ENCODE measurements at regions not wholly inside any gene's neighbourhood (a gene's known extent, or its start where the extent isn't known, plus 50 kb on each side); places are given as distances from the start of the nearest gene placed in this dataset.

- ATAC-seq (ENCODE audit: low read depth) (no peak), DNase-seq (no peak)
- no peaks in the 10 kb centered on the region for H3K4me1 Mint-ChIP-seq
- no peak overlapping the region for H3K4me2 ChIP-seq (replicated peaks; ENCODE audit: low read depth, low read length, poor library complexity, severe bottlenecking)
- no peaks in the 10 kb centered on the region for H3K27me3 ChIP-seq (replicated peaks in 1 of 4; ENCODE audit: control extremely low read depth in 1 of 4, control insufficient read depth in 3 of 4, insufficient read depth in 4 of 4, low read length in 3 of 4)
- no peak overlapping the region for H3K4me3 ChIP-seq (ENCODE audit: control extremely low read depth in 1 of 5, extremely low read depth in 1 of 5, insufficient read depth in 1 of 5, low read depth in 2 of 5, low read length in 4 of 5)
- H3K9ac ChIP-seq (ENCODE audit: low read length), result no peak overlapping the region
- H3K9me3 Mint-ChIP-seq (ENCODE audit: insufficient read depth), result peaks cover 3% of the 10 kb centered on the region
- H3K79me2 ChIP-seq (ENCODE audit: control insufficient read depth, insufficient read depth, low read length), result no peaks in the 10 kb centered on the region
- no peaks in the 10 kb centered on the region for H4K20me1 ChIP-seq (ENCODE audit: control insufficient read depth, insufficient read depth, low read length, poor library complexity, severe bottlenecking)
- H3K9me3 ChIP-seq (ENCODE audit: control extremely low read depth in 1 of 3, control insufficient read depth in 2 of 3, insufficient read depth in 1 of 3, low read length in 2 of 3), result peaks cover 0 to 2% (median 0%) of the 10 kb centered on the region in 3 donors
- 60% methylated on average over 1 of the region's 3 CpGs for WGBS (ENCODE audit: insufficient coverage)
- intact Hi-C loops (cut with micrococcal nuclease), result no loop called here
- H3K27me3 Mint-ChIP-seq, result no peaks in the 10 kb centered on the region
- no peak overlapping the region for H3K27ac ChIP-seq (ENCODE audit: low read length in 2 of 2)
- no peaks in the 10 kb centered on the region for H3K4me1 ChIP-seq (ENCODE audit: control insufficient read depth in 2 of 2, insufficient read depth in 2 of 2, low read length in 2 of 2)
- ChIA-PET POLR2A (no interaction called here), CTCF (no interaction called here)
- H3K36me3 ChIP-seq (replicated peaks in 1 of 2; ENCODE audit: control extremely low read depth in 1 of 2, control insufficient read depth in 1 of 2, extremely low read depth in 1 of 2, insufficient read depth in 2 of 2, low read length in 1 of 2), result no peaks in the 10 kb centered on the region
- TF ChIP-seq, protein P1, sequence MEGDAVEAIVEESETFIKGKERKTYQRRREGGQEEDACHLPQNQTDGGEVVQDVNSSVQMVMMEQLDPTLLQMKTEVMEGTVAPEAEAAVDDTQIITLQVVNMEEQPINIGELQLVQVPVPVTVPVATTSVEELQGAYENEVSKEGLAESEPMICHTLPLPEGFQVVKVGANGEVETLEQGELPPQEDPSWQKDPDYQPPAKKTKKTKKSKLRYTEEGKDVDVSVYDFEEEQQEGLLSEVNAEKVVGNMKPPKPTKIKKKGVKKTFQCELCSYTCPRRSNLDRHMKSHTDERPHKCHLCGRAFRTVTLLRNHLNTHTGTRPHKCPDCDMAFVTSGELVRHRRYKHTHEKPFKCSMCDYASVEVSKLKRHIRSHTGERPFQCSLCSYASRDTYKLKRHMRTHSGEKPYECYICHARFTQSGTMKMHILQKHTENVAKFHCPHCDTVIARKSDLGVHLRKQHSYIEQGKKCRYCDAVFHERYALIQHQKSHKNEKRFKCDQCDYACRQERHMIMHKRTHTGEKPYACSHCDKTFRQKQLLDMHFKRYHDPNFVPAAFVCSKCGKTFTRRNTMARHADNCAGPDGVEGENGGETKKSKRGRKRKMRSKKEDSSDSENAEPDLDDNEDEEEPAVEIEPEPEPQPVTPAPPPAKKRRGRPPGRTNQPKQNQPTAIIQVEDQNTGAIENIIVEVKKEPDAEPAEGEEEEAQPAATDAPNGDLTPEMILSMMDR (IDR thresholded peaks at IDR 0.05), result no peak
- no peak for TF ChIP-seq EZH2 (IDR thresholded peaks at IDR 0.05; ENCODE audit: borderline replicate concordance, insufficient read depth, low read depth, low read length, poor library complexity, severe bottlenecking)
- no peak overlapping the region for H3K27ac Mint-ChIP-seq
- no peak overlapping the region for H2AFZ ChIP-seq (ENCODE audit: insufficient read depth, low read depth, low read length, poor library complexity, severe bottlenecking)
- no peak overlapping the region for H3K4me3 Mint-ChIP-seq
Measured at GRCh38 chr14:28243600-28243999, 523.0 kb upstream of the FOXG1 start.

DNA sequence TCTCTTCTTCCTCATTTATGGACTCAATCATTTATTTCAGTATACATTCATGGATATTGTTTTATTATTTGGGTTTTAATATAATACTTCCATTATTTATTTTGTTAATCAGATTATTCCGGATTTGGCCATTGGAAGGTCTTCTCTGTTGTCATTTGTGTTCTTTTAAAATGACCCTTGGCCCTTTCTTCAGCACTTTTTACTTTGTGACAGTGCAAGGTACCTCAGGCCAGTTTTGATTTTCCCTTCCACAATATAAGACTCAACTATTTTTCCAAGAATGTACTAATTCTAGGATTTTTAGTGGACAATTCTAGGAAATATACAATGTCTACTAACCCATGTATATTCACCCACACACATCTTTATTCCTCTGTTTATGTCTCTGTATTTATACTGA lies 521.4 kb upstream of the FOXG1 start:
- no peak for ATAC-seq (ENCODE audit: low read depth)
- H3K27ac Mint-ChIP-seq, result no peak overlapping the region
- CTCF ChIA-PET, result no interaction called here
- no CpG with 5 or more reads among the region's 1 CpG for WGBS (ENCODE audit: insufficient coverage)
- no peak for DNase-seq
- H3K79me2 ChIP-seq (ENCODE audit: control insufficient read depth, insufficient read depth, low read length), result no peaks in the 10 kb centered on the region
- no peak overlapping the region for H2AFZ ChIP-seq (ENCODE audit: insufficient read depth, low read depth, low read length, poor library complexity, severe bottlenecking)
- no peak overlapping the region for H3K9ac ChIP-seq (ENCODE audit: low read length)
- no peak overlapping the region for H3K4me2 ChIP-seq (replicated peaks; ENCODE audit: low read depth, low read length, poor library complexity, severe bottlenecking)
- no peaks in the 10 kb centered on the region for H3K27me3 Mint-ChIP-seq
- no peak overlapping the region for H3K4me3 ChIP-seq (ENCODE audit: control extremely low read depth in 1 of 5, extremely low read depth in 1 of 5, insufficient read depth in 1 of 5, low read depth in 2 of 5, low read length in 4 of 5)
- no peaks in the 10 kb centered on the region for H3K4me1 ChIP-seq (ENCODE audit: control insufficient read depth in 2 of 2, insufficient read depth in 2 of 2, low read length in 2 of 2)
- no peaks in the 10 kb centered on the region for H4K20me1 ChIP-seq (ENCODE audit: control insufficient read depth, insufficient read depth, low read length, poor library complexity, severe bottlenecking)
- H3K36me3 ChIP-seq (replicated peaks in 1 of 2; ENCODE audit: control extremely low read depth in 1 of 2, control insufficient read depth in 1 of 2, extremely low read depth in 1 of 2, insufficient read depth in 2 of 2, low read length in 1 of 2), result no peaks in the 10 kb centered on the region
- no peaks in the 10 kb centered on the region for H3K4me1 Mint-ChIP-seq
- intact Hi-C loops (cut with micrococcal nuclease), result no loop called here
- H3K9me3 Mint-ChIP-seq (ENCODE audit: insufficient read depth), result peaks cover 3% of the 10 kb centered on the region
- no peak overlapping the region for H3K27ac ChIP-seq (ENCODE audit: low read length in 2 of 2)
- TF ChIP-seq EZH2 (IDR thresholded peaks at IDR 0.05; ENCODE audit: borderline replicate concordance, insufficient read depth, low read depth, low read length, poor library complexity, severe bottlenecking), result no peak
- TF ChIP-seq, protein P1 (IDR thresholded peaks at IDR 0.05), result no peak
- POLR2A ChIA-PET, result no interaction called here
- H3K4me3 Mint-ChIP-seq, result no peak overlapping the region
- H3K9me3 ChIP-seq (ENCODE audit: control extremely low read depth in 1 of 3, control insufficient read depth in 2 of 3, insufficient read depth in 1 of 3, low read length in 2 of 3), result no peaks in the 10 kb centered on the region
- no peaks in the 10 kb centered on the region for H3K27me3 ChIP-seq (replicated peaks in 1 of 4; ENCODE audit: control extremely low read depth in 1 of 4, control insufficient read depth in 3 of 4, insufficient read depth in 4 of 4, low read length in 3 of 4)
